Neural cell (in vitro differentiated cells): ENCODE measurements at regions not wholly inside any gene's neighbourhood (a gene's known extent, or its start where the extent isn't known, plus 50 kb on each side); places are given as distances from the start of the nearest gene placed in this dataset.

ENCODE experiments used
- H2AFZ ChIP-seq: fragments of 200-600, 300-800 bp; sonication (generic), shearing (Covaris generic); 2 replicates; pipeline ENCODE4 v1.6.0; 2014; ENCODE audit warnings: low read depth, mild to moderate bottlenecking, antibody characterized with exemption, low read length, moderate library complexity
- H3F3A ChIP-seq: fragments of 200-600 bp; shearing (Covaris generic); 2 replicates; pipeline ENCODE4 v1.6.1; 2016; ENCODE audit warnings: mild to moderate bottlenecking, moderate library complexity, mixed read lengths, antibody characterized with exemption, low read length; ENCODE audit not compliant: insufficient read depth, poor library complexity, severe bottlenecking
- H3K27ac ChIP-seq: fragments of 200-600, 300-800 bp; sonication (generic), shearing (Covaris generic); 2 replicates; pipeline ENCODE4 v1.5.1; 2014; ENCODE audit warnings: mild to moderate bottlenecking, low read length, moderate library complexity
- H3K27me3 ChIP-seq: fragments of 300-800, 200-600 bp; sonication (generic), shearing (Covaris generic); 2 replicates; pipeline ENCODE4 v1.6.0; 2014; ENCODE audit warnings: mild to moderate bottlenecking, low read depth, low read length, moderate library complexity; ENCODE audit not compliant: insufficient read depth
- H3K36me3 ChIP-seq: fragments of 300-800, 200-600 bp; sonication (generic), shearing (Covaris generic); 2 replicates; pipeline ENCODE4 v1.5.1; 2014; ENCODE audit warnings: mild to moderate bottlenecking, antibody characterized with exemption, low read length, moderate library complexity; ENCODE audit not compliant: insufficient read depth
- H3K4me2 ChIP-seq: fragments of 300-800, 200-600 bp; sonication (generic), shearing (Covaris generic); 2 replicates; pipeline ENCODE4 v1.6.0; 2014; ENCODE audit warnings: mild to moderate bottlenecking, low read length
- H3K4me3 ChIP-seq: fragments of 300-800, 200-600 bp; sonication (generic), shearing (Covaris generic); 2 replicates; pipeline ENCODE4 v1.5.1; 2014; ENCODE audit warnings: mild to moderate bottlenecking, low read length, moderate library complexity
- H3K79me2 ChIP-seq: fragments of 200-600 bp; shearing (Covaris generic); replicated peaks from 2 replicates; pipeline ENCODE4 v1.6.0; 2014; ENCODE audit warnings: mild to moderate bottlenecking, low read length, moderate library complexity; ENCODE audit not compliant: insufficient read depth
- H3K9ac ChIP-seq: fragments of 300-800, 200-600 bp; sonication (generic), shearing (Covaris generic); 2 replicates; pipeline ENCODE4 v1.6.1; 2016; ENCODE audit warnings: mild to moderate bottlenecking, low read length, mixed read lengths
- H3K9me2 ChIP-seq: fragments of 200-600 bp; shearing (Covaris generic); 2 replicates; pipeline ENCODE4 v1.6.1; 2016; ENCODE audit warnings: mild to moderate bottlenecking, low read length, mixed read lengths; ENCODE audit not compliant: insufficient read depth
- H3K9me3 ChIP-seq: fragments of 200-600, 300-800 bp; sonication (generic), shearing (Covaris generic); 2 replicates; pipeline ENCODE4 v1.6.1; 2016; ENCODE audit warnings: mild to moderate bottlenecking, mixed run types, low read length, moderate library complexity, mixed read lengths
- H4K20me1 ChIP-seq: fragments of 200-600 bp; shearing (Covaris generic); 2 replicates; pipeline ENCODE4 v1.6.1; 2016; ENCODE audit warnings: mild to moderate bottlenecking, mixed run types; ENCODE audit not compliant: insufficient read depth
- EP300 ChIP-seq: fragments of 450-650 bp; conservative IDR thresholded peaks from 2 replicates; pipeline ENCODE4 v1.6.1; 2014; ENCODE audit warnings: antibody characterized with exemption, mild to moderate bottlenecking, moderate library complexity; ENCODE audit not compliant: poor library complexity, severe bottlenecking
- EZH2 ChIP-seq: fragments of 200-600, 300-800 bp; shearing (Covaris generic), sonication (generic); IDR thresholded peaks from 2 replicates; pipeline ENCODE4 v1.6.1; 2014; ENCODE audit warnings: antibody characterized with exemption, low read length, borderline replicate concordance, mild to moderate bottlenecking; ENCODE audit not compliant: insufficient read depth, poor library complexity, severe bottlenecking
- MXI1 ChIP-seq: fragments of 450-650 bp; conservative IDR thresholded peaks from 2 replicates; pipeline ENCODE4 v1.6.1; 2014; ENCODE audit warnings: antibody characterized with exemption, mild to moderate bottlenecking; ENCODE audit not compliant: poor library complexity, severe bottlenecking
- POLR2AphosphoS5 ChIP-seq: IDR thresholded peaks from 2 replicates; pipeline ENCODE4 v1.6.1; 2012
- RAD21 ChIP-seq: fragments of 450-650 bp; conservative IDR thresholded peaks from 2 replicates; pipeline ENCODE4 v1.6.1; 2014; ENCODE audit warnings: antibody characterized with exemption, mild to moderate bottlenecking, moderate library complexity
- SMC3 ChIP-seq: fragments of 450-650 bp; conservative IDR thresholded peaks from 2 replicates; pipeline ENCODE4 v1.6.1; 2014; ENCODE audit warnings: antibody characterized with exemption, mild to moderate bottlenecking, moderate library complexity; ENCODE audit not compliant: poor library complexity
- TAF1 ChIP-seq: IDR thresholded peaks from 2 replicates; pipeline ENCODE4 v1.6.1; 2012; ENCODE audit warnings: low read depth
- TF ChIP-seq, protein P1 (sequence below): fragments of 450-650 bp; IDR thresholded peaks from 2 replicates; pipeline ENCODE4 v1.5.1; 2014; ENCODE audit warnings: antibody characterized with exemption, mild to moderate bottlenecking, moderate library complexity; ENCODE audit not compliant: poor library complexity, severe bottlenecking
- TF ChIP-seq, protein P2 (sequence below): IDR thresholded peaks from 2 replicates; pipeline ENCODE4 v1.6.1; 2012; ENCODE audit warnings: borderline replicate concordance

DNA sequence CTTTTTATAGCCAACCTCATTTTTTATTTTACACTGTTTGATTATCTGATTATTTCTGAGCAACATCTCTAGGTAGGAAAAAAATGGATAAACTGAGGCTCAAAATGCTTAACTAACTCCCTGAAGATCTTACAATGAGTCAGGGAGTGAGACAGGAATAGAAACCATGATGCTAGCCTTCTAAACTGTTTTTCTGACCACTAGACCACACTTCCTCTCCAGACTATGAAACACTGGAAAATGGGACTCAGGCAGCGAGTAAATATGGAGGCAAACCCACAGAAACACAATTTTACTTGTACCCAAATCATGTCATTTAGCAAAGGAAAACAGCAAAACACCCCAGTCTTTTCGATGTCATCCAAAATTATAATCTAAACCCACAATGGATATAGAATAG, 129.9 kb upstream of the ANKH start:
- no peaks in the 10 kb centered on the region for H3K9me3 ChIP-seq
- H3K9me2 ChIP-seq: no peaks in the 10 kb centered on the region
- H3K4me2 ChIP-seq: no peak overlapping the region
- no peaks in the 10 kb centered on the region for H3K36me3 ChIP-seq
- H4K20me1 ChIP-seq: no peaks in the 10 kb centered on the region
- H3F3A ChIP-seq: no peaks in the 10 kb centered on the region
- H3K27ac ChIP-seq: no peak overlapping the region
- no peak overlapping the region for H3K9ac ChIP-seq
- H3K79me2 ChIP-seq: no peaks in the 10 kb centered on the region
- H3K27me3 ChIP-seq: no peaks in the 10 kb centered on the region
- TF ChIP-seq SMC3 (no peak), EZH2 (no peak), TAF1 (no peak), POLR2AphosphoS5 (no peak), MXI1 (no peak), EP300 (no peak), RAD21 (no peak)
- TF ChIP-seq, protein P1, sequence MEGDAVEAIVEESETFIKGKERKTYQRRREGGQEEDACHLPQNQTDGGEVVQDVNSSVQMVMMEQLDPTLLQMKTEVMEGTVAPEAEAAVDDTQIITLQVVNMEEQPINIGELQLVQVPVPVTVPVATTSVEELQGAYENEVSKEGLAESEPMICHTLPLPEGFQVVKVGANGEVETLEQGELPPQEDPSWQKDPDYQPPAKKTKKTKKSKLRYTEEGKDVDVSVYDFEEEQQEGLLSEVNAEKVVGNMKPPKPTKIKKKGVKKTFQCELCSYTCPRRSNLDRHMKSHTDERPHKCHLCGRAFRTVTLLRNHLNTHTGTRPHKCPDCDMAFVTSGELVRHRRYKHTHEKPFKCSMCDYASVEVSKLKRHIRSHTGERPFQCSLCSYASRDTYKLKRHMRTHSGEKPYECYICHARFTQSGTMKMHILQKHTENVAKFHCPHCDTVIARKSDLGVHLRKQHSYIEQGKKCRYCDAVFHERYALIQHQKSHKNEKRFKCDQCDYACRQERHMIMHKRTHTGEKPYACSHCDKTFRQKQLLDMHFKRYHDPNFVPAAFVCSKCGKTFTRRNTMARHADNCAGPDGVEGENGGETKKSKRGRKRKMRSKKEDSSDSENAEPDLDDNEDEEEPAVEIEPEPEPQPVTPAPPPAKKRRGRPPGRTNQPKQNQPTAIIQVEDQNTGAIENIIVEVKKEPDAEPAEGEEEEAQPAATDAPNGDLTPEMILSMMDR: no peak
- TF ChIP-seq, protein P2, sequence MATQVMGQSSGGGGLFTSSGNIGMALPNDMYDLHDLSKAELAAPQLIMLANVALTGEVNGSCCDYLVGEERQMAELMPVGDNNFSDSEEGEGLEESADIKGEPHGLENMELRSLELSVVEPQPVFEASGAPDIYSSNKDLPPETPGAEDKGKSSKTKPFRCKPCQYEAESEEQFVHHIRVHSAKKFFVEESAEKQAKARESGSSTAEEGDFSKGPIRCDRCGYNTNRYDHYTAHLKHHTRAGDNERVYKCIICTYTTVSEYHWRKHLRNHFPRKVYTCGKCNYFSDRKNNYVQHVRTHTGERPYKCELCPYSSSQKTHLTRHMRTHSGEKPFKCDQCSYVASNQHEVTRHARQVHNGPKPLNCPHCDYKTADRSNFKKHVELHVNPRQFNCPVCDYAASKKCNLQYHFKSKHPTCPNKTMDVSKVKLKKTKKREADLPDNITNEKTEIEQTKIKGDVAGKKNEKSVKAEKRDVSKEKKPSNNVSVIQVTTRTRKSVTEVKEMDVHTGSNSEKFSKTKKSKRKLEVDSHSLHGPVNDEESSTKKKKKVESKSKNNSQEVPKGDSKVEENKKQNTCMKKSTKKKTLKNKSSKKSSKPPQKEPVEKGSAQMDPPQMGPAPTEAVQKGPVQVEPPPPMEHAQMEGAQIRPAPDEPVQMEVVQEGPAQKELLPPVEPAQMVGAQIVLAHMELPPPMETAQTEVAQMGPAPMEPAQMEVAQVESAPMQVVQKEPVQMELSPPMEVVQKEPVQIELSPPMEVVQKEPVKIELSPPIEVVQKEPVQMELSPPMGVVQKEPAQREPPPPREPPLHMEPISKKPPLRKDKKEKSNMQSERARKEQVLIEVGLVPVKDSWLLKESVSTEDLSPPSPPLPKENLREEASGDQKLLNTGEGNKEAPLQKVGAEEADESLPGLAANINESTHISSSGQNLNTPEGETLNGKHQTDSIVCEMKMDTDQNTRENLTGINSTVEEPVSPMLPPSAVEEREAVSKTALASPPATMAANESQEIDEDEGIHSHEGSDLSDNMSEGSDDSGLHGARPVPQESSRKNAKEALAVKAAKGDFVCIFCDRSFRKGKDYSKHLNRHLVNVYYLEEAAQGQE: no peak
- H2AFZ ChIP-seq: no peak overlapping the region
- no peak overlapping the region for H3K4me3 ChIP-seq

DNA sequence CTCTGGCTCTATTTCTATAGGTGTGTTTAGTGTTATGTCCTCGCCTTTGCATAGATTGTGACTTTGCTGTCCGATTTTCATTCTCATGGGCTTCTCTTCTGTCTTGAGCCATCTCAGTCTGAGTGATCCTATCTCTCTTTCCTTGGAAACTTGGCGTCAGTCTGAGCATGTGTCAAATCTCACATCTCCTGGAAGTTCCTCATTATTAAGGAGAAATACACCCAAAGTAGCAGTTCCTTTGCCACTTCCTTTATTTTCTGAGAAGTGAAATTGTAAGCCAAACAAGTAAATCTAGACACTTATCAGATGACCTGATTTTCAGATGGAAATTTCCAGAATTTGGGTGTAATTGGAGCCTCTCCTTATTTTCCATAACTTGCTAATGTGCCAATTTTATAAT, 126.9 kb upstream of the ANKH start:
- H3K27ac ChIP-seq: no peak overlapping the region
- H3K9me2 ChIP-seq: no peaks in the 10 kb centered on the region
- H2AFZ ChIP-seq: no peak overlapping the region
- no peak overlapping the region for H3K4me3 ChIP-seq
- H3K79me2 ChIP-seq: no peaks in the 10 kb centered on the region
- no peaks in the 10 kb centered on the region for H4K20me1 ChIP-seq
- H3K27me3 ChIP-seq: no peaks in the 10 kb centered on the region
- H3K4me2 ChIP-seq: no peak overlapping the region
- no peaks in the 10 kb centered on the region for H3K9me3 ChIP-seq
- no peaks in the 10 kb centered on the region for H3F3A ChIP-seq
- TF ChIP-seq EP300 (no peak), POLR2AphosphoS5 (no peak), TAF1 (no peak), MXI1 (no peak), RAD21 (no peak), EZH2 (no peak)
- TF ChIP-seq, protein P1: no peak
- no peak overlapping the region for H3K9ac ChIP-seq
- no peaks in the 10 kb centered on the region for H3K36me3 ChIP-seq
